ENCODE measurements at regions not wholly inside any gene's neighbourhood (a gene's known extent, or its start where the extent isn't known, plus 50 kb on each side); places are given as distances from the start of the nearest gene placed in this dataset.

GRCh38 chr7:68512466-68512865 lies 1085.8 kb upstream of the AUTS2 start:
- DNase-seq: no peak

DNA sequence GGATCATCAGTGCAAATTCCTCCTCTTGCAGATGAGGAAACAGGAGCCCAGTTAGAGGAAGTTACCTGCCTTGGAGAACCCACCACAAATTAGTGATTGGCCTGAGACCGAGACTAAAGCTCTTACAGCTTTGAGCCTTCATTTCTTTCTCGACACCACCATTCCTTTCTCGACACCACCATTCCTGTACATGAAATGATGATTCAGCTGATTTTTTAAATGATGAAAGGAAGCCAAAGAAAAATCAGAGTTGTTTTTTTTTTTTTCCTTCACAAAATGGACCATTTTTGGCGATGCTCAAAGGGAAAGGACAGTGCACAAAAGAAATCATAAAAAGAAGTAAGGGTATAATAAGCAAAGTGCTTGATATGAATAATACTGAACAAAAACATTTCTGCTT lies 1080.2 kb upstream of the AUTS2 start:
- DNase-seq: no peak

GRCh38 chr7:68524126-68524525 lies 1074.1 kb upstream of the AUTS2 start:
- no peak for DNase-seq

GRCh38 chr7:68529221-68529620 lies 1069.1 kb upstream of the AUTS2 start:
- DNase-seq: peak; percentile 5

DNA sequence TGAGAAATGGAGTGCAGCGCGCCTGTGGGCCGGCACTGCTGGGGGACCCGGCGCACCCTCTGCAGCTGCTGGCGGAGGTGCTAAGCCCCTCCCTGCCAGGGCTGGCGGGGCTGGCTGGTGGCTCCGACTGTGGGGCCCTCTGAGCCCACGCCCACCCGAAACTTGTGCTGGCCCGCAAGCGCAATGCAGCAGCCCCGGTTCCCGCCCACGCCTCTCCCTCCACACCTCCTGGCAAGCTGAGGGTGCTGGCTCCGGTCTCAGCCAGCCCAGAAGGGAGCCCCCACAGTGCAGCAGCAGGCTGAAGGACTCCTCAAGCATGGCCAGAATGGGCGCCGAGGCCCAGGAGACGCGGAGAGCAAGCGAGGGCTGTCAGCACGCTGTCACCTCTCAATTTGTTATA lies 1063.0 kb upstream of the AUTS2 start:
- DNase-seq: no peak

DNA sequence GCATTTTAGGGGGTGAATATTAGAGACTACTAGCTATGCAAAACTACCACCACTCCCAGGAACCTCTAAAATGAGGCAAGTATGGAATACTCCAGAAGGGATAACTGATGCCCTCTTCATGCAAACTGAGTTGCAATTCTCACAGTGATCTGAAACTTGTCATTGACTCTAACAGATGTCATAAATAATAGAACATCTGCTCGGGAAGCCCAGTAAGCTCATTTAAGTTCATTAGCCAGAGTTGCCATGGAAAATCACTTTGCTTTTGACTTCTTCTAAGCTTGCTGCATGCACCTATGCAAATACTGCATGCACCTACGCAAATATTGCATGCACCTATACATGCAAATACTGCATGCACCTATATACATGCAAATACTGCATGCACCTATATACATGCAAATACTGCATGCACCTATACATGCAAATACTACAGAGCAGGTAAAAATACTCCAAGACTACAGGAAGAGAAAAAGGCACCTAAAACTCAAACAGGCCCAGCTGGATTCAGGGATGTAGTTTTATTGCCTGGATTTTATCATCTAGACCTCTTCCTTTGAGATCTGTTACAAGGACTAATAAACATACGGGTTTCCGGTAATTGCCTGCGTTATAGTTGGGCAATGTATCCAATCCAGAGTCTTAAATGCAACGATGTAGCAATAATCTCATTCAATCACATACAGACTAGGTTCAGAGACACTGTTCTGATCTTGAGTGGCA lies 1061.1 kb upstream of the AUTS2 start:
- DNase-seq: no peak

DNA sequence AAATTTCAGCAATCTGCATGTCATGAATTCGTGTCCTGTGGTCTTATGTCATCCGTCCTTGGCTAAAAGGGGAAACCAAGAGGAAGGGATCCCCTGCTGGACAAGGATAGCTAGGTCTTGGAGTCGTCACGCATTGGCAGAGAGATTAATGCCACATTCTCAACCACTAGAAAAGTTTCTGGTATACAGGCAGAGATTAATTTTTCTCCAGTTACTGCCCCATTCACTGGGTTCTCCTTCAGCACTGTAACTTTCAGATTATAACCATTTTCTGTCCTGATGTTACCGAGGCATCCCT lies 1060.6 kb upstream of the AUTS2 start:
- no peak for DNase-seq

GRCh38 chr7:68542831-68543230 lies 1055.4 kb upstream of the AUTS2 start:
- DNase-seq: no peak

GRCh38 chr7:68544851-68545250 lies 1053.4 kb upstream of the AUTS2 start:
- DNase-seq: no peak

- no peak for DNase-seq
Measured at GRCh38 chr7:68547181-68547580, 1051.1 kb upstream of the AUTS2 start.

DNA sequence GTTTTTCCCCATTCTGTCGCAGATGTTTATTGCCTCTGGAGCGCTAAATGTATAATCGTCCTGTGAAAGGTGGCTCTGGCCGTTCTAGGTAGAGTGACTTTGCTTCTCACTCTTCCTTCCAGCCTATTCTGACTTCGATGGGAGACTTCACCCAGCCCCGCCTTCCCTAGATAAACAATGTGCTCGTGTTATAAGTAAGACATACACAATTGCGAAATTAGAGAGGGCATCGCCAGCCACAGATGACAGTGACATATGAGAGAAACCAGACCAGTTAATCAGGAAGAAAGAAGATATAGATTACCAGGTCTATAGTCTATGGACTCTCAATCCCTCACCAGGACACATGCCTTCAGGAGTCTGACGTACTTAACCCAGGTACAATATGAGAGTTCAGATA lies 1050.5 kb upstream of the AUTS2 start:
- DNase-seq: no peak

- no peak for DNase-seq
Measured at GRCh38 chr7:68550027-68550426, 1048.2 kb upstream of the AUTS2 start.

- DNase-seq: no peak
Measured at GRCh38 chr7:68550635-68551034, 1047.6 kb upstream of the AUTS2 start.

- no peak for DNase-seq
Measured at GRCh38 chr7:68556537-68556936, 1041.7 kb upstream of the AUTS2 start.

GRCh38 chr7:68559518-68559917 lies 1038.8 kb upstream of the AUTS2 start:
- no peak for DNase-seq

- DNase-seq: no peak
Measured at GRCh38 chr7:68562323-68562899, 1035.9 kb upstream of the AUTS2 start.

DNA sequence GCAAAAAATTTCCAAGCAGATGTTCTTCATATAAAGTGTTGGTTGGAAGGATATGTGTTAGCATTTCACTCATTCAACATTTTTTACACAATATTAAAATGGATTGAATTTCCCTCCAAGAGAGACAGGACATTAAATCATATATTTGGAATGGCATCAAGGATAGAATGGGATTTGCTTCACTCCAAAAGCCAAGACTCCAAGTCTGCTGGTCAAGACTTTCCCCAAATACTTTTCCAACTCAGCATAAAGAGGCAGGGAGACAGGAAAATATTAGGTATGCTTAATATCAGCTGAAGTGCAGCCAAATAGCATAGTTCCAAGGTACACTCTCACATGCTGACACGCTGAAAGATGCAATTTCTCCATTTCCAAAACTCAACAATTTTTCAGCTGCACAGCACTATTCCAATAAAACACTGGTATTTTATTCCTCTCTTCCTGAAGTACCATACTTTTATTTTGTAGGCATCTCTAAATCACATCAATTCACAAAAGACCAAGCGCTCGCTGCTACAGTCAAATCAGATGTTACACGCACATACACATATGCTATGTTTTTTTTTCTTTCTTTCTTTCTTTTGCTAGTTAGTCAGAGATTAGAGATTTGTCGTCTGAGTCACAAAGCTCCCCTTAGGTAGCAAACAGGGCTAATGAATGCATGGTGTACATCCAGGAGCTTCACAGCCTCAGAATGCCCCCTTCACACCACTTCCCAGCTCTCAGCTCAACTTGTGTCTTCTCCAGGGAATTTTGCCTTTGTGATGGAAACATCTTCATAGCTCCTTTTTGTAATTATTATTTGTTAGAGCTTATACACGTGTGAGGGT lies 1033.8 kb upstream of the AUTS2 start:
- DNase-seq: no peak

DNA sequence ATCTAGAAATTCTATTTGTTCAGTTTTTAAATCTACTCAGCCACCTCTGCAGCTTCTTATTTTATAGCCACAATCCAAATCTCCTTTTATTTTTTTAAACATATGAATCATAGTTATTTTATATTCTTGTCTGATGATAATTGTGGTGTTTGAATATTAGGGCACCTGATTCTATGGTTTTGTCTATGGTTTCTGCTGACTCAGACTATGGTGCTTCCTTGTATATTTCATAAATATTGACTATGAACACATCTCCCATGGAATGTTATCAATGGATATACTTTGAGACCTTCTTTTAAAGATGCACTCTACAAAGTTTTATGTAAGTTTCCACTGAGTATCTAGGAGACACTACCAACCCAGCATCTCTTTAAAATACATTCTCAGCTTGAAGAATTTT lies 1027.0 kb upstream of the AUTS2 start:
- DNase-seq: no peak

GRCh38 chr7:68573271-68574005 lies 1024.8 kb upstream of the AUTS2 start:
- no peak for DNase-seq

DNA sequence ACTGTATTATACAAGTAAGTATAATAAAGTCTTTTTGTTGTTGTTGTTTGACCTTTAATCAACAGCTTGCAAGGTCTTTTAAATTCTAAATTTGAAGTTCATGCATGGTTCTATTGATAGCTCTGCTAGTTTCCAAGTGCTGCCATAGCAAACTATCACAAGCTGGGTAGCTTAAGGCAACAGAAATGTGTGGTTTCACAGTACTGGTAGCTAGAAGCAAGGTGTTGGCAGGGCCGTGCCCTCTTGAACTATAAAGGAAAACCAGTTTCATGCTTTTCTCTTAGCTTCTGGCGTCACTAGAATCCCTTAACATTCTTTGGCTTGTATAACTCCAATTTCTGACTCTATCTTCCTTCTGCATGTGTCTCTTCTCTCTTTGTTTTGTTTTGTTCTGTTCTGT lies 1021.9 kb upstream of the AUTS2 start:
- DNase-seq: no peak

GRCh38 chr7:68581417-68581816 lies 1016.9 kb upstream of the AUTS2 start:
- no peak for DNase-seq

DNA sequence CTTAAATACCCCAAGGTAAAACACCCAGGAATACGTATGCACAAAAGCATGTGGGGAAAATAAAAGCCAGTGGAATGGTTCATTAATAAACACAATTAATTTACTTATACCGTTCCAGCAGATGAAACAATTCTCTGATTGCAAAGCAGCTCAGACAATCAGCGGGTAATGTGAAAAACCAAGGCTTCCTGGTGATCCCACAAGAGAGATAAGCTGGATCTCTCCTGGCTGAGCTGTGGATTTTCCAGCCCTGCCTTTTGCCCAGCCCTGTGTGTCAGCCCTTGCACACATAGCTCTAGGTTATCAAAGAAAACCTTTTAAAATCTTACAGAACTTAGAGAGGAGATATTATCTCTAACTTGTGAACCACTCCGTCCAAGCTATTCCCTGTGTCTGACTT lies 1010.7 kb upstream of the AUTS2 start:
- DNase-seq: no peak

GRCh38 chr7:68601826-68602225 lies 996.4 kb upstream of the AUTS2 start:
- no peak for DNase-seq

GRCh38 chr7:68604541-68604940 lies 993.7 kb upstream of the AUTS2 start:
- DNase-seq: no peak

All from NCI-H1048 (cell line).